ENCODE measurements at regions not wholly inside any gene's neighbourhood (a gene's known extent, or its start where the extent isn't known, plus 50 kb on each side); places are given as distances from the start of the nearest gene placed in this dataset.
"Not testable (repeated sequence)": the region's sequence is repeated elsewhere in the genome, so short reads cannot be mapped to it uniquely, and the experiment has no call there.

GRCh38 chr4:184284742-184285141 is 67.1 kb upstream of the ENPP6 start:
- DNase-seq, result no peak
- Mint-ChIP-seq H3K4me3 (no peak overlapping the region), H3K4me1 (ENCODE audit: low read depth) (peaks cover 71% of the 10 kb centered on the region), H3K27ac (no peak overlapping the region), H3K9me3 (no peaks in the 10 kb centered on the region), H3K27me3 (ENCODE audit: low read depth) (peaks cover 4% of the 10 kb centered on the region), H3K36me3 (ENCODE audit: low read depth) (no peaks in the 10 kb centered on the region)
- intact Hi-C loops (cut with micrococcal nuclease), result loop anchor here (5.0 to 10.0 kb wide), 2 partner anchors 568 to 680 kb away; no protein-coding TSS in a partner anchor
- CTCF ChIA-PET, result interaction anchor here (0.8 to 7.3 kb wide), 3 partner anchors 8 to 499 kb away, joined by 3 to 131 read pairs (median 7); no protein-coding TSS in a partner anchor

GRCh38 chr4:184284336-184284690 is 66.6 kb upstream of the ENPP6 start:
- Mint-ChIP-seq H3K9me3 (no peaks in the 10 kb centered on the region), H3K36me3 (ENCODE audit: low read depth) (no peaks in the 10 kb centered on the region), H3K27ac (no peak overlapping the region), H3K4me3 (no peak overlapping the region), H3K4me1 (ENCODE audit: low read depth) (peaks cover 70% of the 10 kb centered on the region), H3K27me3 (ENCODE audit: low read depth) (peaks cover 4% of the 10 kb centered on the region)
- CTCF ChIA-PET, result interaction anchor here (0.8 to 7.3 kb wide), 3 partner anchors 9 to 500 kb away, joined by 3 to 131 read pairs (median 7); no protein-coding TSS in a partner anchor
- DNase-seq, result no peak
- intact Hi-C loops (cut with micrococcal nuclease), result loop anchor here (5.0 to 10.0 kb wide), 2 partner anchors 568 to 680 kb away; no protein-coding TSS in a partner anchor

GRCh38 chr4:184283659-184284335 is 66.1 kb upstream of the ENPP6 start:
- CTCF ChIA-PET, result interaction anchor here (0.7 to 7.3 kb wide), 13 partner anchors 9 to 500 kb away, joined by 3 to 131 read pairs (median 4); no protein-coding TSS in a partner anchor
- Mint-ChIP-seq H3K27ac (no peak overlapping the region), H3K36me3 (ENCODE audit: low read depth) (no peaks in the 10 kb centered on the region), H3K9me3 (no peaks in the 10 kb centered on the region), H3K27me3 (ENCODE audit: low read depth) (peaks cover 4% of the 10 kb centered on the region), H3K4me3 (no peak overlapping the region), H3K4me1 (ENCODE audit: low read depth) (peaks cover 65% of the 10 kb centered on the region)
- intact Hi-C loops (cut with micrococcal nuclease), result loop anchor here (1.0 to 10.0 kb wide), 3 partner anchors 36 to 681 kb away; no protein-coding TSS in a partner anchor
- DNase-seq, result no peak

- Mint-ChIP-seq H3K4me3 (no peak overlapping the region), H3K4me1 (ENCODE audit: low read depth) (peaks cover 65% of the 10 kb centered on the region), H3K27me3 (ENCODE audit: low read depth) (peaks cover 4% of the 10 kb centered on the region), H3K36me3 (ENCODE audit: low read depth) (no peaks in the 10 kb centered on the region), H3K27ac (peak overlapping the region; percentile 85), H3K9me3 (no peaks in the 10 kb centered on the region)
- intact Hi-C loops (cut with micrococcal nuclease), result loop anchor here (1.0 to 10.0 kb wide), 7 partner anchors 36 to 682 kb away; partner anchors contain the start of gene IRF2
- CTCF ChIA-PET, result interaction anchor here (0.6 to 7.3 kb wide), 15 partner anchors 10 to 450 kb away, joined by 3 to 131 read pairs (median 4); no protein-coding TSS in a partner anchor
- DNase-seq, result peak; percentile 73
Observed at GRCh38 chr4:184282895-184283654, 65.4 kb upstream of the ENPP6 start.

- no peak overlapping the region for H3K4me3 Mint-ChIP-seq
- H3K27me3 Mint-ChIP-seq (ENCODE audit: low read depth), result peaks cover 4% of the 10 kb centered on the region
- intact Hi-C loops (cut with micrococcal nuclease), result loop anchor here (1.0 to 10.0 kb wide), 6 partner anchors 136 to 683 kb away; partner anchors contain the start of gene IRF2
- peaks cover 64% of the 10 kb centered on the region for H3K4me1 Mint-ChIP-seq (ENCODE audit: low read depth)
- CTCF ChIA-PET, result interaction anchor here (0.6 to 7.3 kb wide), 14 partner anchors 9 to 254 kb away, joined by 3 to 131 read pairs (median 4); no protein-coding TSS in a partner anchor
- DNase-seq, result peak; percentile 82
- H3K36me3 Mint-ChIP-seq (ENCODE audit: low read depth), result peaks cover 2% of the 10 kb centered on the region
- peaks cover 3% of the 10 kb centered on the region for H3K9me3 Mint-ChIP-seq
- H3K27ac Mint-ChIP-seq, result peak overlapping the region; percentile 85
Observed at GRCh38 chr4:184282251-184282713, 64.6 kb upstream of the ENPP6 start.

GRCh38 chr4:184281231-184282139 is 63.8 kb upstream of the ENPP6 start:
- peaks cover 4% of the 10 kb centered on the region for H3K27me3 Mint-ChIP-seq (ENCODE audit: low read depth)
- intact Hi-C loops (cut with micrococcal nuclease), result loop anchor here (1.0 to 10.0 kb wide), 11 partner anchors 13 to 683 kb away; partner anchors contain the start of genes CASP3, IRF2 and PRIMPOL
- peak; percentile 59 for DNase-seq
- peak overlapping the region; percentile 85 for H3K27ac Mint-ChIP-seq
- peaks cover 6% of the 10 kb centered on the region for H3K36me3 Mint-ChIP-seq (ENCODE audit: low read depth)
- H3K4me1 Mint-ChIP-seq (ENCODE audit: low read depth), result peaks cover 68% of the 10 kb centered on the region
- peak overlapping the region; percentile 36 for H3K4me3 Mint-ChIP-seq
- CTCF ChIA-PET, result interaction anchor here (0.7 to 7.3 kb wide), 10 partner anchors 8 to 254 kb away, joined by 3 to 131 read pairs (median 3); no protein-coding TSS in a partner anchor
- H3K9me3 Mint-ChIP-seq, result peaks cover 7% of the 10 kb centered on the region

- DNase-seq, result peak; percentile 57
- CTCF ChIA-PET, result interaction anchor here (0.8 to 7.3 kb wide), 5 partner anchors 10 to 179 kb away, joined by 3 to 131 read pairs (median 4); no protein-coding TSS in a partner anchor
- intact Hi-C loops (cut with micrococcal nuclease), result loop anchor here (1.0 to 10.0 kb wide), 8 partner anchors 8 to 684 kb away; partner anchors contain the start of genes CASP3 and PRIMPOL
- no peak overlapping the region for H3K4me3 Mint-ChIP-seq
- peaks cover 74% of the 10 kb centered on the region for H3K4me1 Mint-ChIP-seq (ENCODE audit: low read depth)
- peak overlapping the region; percentile 85 for H3K27ac Mint-ChIP-seq
- peaks cover 4% of the 10 kb centered on the region for H3K27me3 Mint-ChIP-seq (ENCODE audit: low read depth)
- peaks cover 11% of the 10 kb centered on the region for H3K9me3 Mint-ChIP-seq
- peaks cover 9% of the 10 kb centered on the region for H3K36me3 Mint-ChIP-seq (ENCODE audit: low read depth)
Observed at GRCh38 chr4:184280591-184281071, 63.0 kb upstream of the ENPP6 start.

GRCh38 chr4:184280137-184280536 is 62.5 kb upstream of the ENPP6 start:
- peaks cover 11% of the 10 kb centered on the region for H3K9me3 Mint-ChIP-seq
- peaks cover 2% of the 10 kb centered on the region for H3K27me3 Mint-ChIP-seq (ENCODE audit: low read depth)
- no peak for DNase-seq
- H3K4me1 Mint-ChIP-seq (ENCODE audit: low read depth), result peaks cover 72% of the 10 kb centered on the region
- no peak overlapping the region for H3K4me3 Mint-ChIP-seq
- CTCF ChIA-PET, result interaction anchor here (0.9 to 7.3 kb wide), 4 partner anchors 9 to 137 kb away, joined by 3 to 131 read pairs (median 4); no protein-coding TSS in a partner anchor
- H3K27ac Mint-ChIP-seq, result peak overlapping the region; percentile 85
- intact Hi-C loops (cut with micrococcal nuclease), result loop anchor here (1.0 to 10.0 kb wide), 5 partner anchors 8 to 685 kb away; no protein-coding TSS in a partner anchor
- H3K36me3 Mint-ChIP-seq (ENCODE audit: low read depth), result peaks cover 9% of the 10 kb centered on the region

GRCh38 chr4:184279496-184280061 is 61.9 kb upstream of the ENPP6 start:
- Mint-ChIP-seq H3K36me3 (ENCODE audit: low read depth) (peaks cover 9% of the 10 kb centered on the region), H3K27me3 (ENCODE audit: low read depth) (no peaks in the 10 kb centered on the region), H3K4me3 (no peak overlapping the region), H3K9me3 (peaks cover 11% of the 10 kb centered on the region), H3K4me1 (ENCODE audit: low read depth) (peaks cover 72% of the 10 kb centered on the region), H3K27ac (no peak overlapping the region)
- DNase-seq, result no peak
- CTCF ChIA-PET, result interaction anchor here (0.9 to 7.3 kb wide), 4 partner anchors 8 to 137 kb away, joined by 3 to 131 read pairs (median 4); no protein-coding TSS in a partner anchor
- intact Hi-C loops (cut with micrococcal nuclease), result loop anchor here (1.0 to 10.0 kb wide), 5 partner anchors 9 to 685 kb away; no protein-coding TSS in a partner anchor

- not testable (repeated sequence) for H3K36me3 Mint-ChIP-seq (ENCODE audit: low read depth)
Observed at GRCh38 chr4:184277769-184278168, 60.1 kb upstream of the ENPP6 start.

More at GRCh38 chr4:184277769-184278168, 60.1 kb upstream of the ENPP6 start:
- Mint-ChIP-seq H3K9me3 (peaks cover 11% of the 10 kb centered on the region), H3K4me1 (ENCODE audit: low read depth) (peaks cover 56% of the 10 kb centered on the region)
- H3K27ac Mint-ChIP-seq; intact Hi-C loops (cut with micrococcal nuclease); H3K27me3 Mint-ChIP-seq (ENCODE audit: low read depth); DNase-seq; CTCF ChIA-PET; H3K4me3 Mint-ChIP-seq: not testable (repeated sequence)
